Body of pancreas (tissue), 4 donors: ENCODE measurements at regions not wholly inside any gene's neighbourhood (a gene's known extent, or its start where the extent isn't known, plus 50 kb on each side); places are given as distances from the start of the nearest gene placed in this dataset.

Experiments used
- ATAC-seq: fragments of 150-250 bp; one replicate; pipeline ENCODE4 v1.9.1; 2016
- DNase-seq, 4 donors: peaks; one replicate each; pipeline ENCODE4 v3.0.0-alpha.2; 2019
- H3K27ac ChIP-seq, 4 donors: fragments of 200-600 bp; sonication (generic); 1 replicate in 3 of 4; 2 replicates in 1 of 4; pipeline versions ENCODE4 v1.5.1 to v1.6.1; 2016 to 2019; ENCODE audit warnings: mild to moderate bottlenecking in 1 of 4, mixed read lengths in 1 of 4, moderate library complexity in 1 of 4
- H3K27me3 ChIP-seq, 2 donors: fragments of 200-600 bp; sonication (generic); one replicate each; pipeline ENCODE4 v1.6.0; 2016; ENCODE audit warnings: mild to moderate bottlenecking in 1 of 2
- H3K36me3 ChIP-seq, 2 donors: fragments of 200-600 bp; sonication (generic); replicated peaks in 1 of 2; 2 replicates each; pipeline ENCODE4 v1.5.1; 2016; ENCODE audit warnings: low read depth in 2 of 2; ENCODE audit not compliant: insufficient read depth in 1 of 2
- H3K4me1 ChIP-seq: fragments of 200-600 bp; sonication (generic); one replicate; pipeline ENCODE4 v1.6.0; 2016
- H3K4me3 ChIP-seq, 2 donors: fragments of 200-600 bp; sonication (generic); 1 replicate in 1 of 2; 2 replicates in 1 of 2; pipeline ENCODE4 v1.5.1; 2016 to 2019
- H3K9me3 ChIP-seq, 3 donors: fragments of 200-600 bp; sonication (generic); 1 replicate in 2 of 3; 2 replicates in 1 of 3; pipeline ENCODE4 v1.5.1; 2016
- POLR2A ChIP-seq, 3 donors: fragments of 450-650 bp; IDR thresholded peaks; one replicate each; pipeline ENCODE4 v1.6.1; 2016; ENCODE audit warnings: antibody characterized with exemption in 3 of 3, mild to moderate bottlenecking in 2 of 3
- WGBS, 2 donors: methylation state at CpG; one replicate each; pipeline ENCODE4 v1.1.5; 2017; 5-methylcytosine and 5-hydroxymethylcytosine counted together
- intact Hi-C: fragments of 100-400 bp; cut with DNase I; formaldehyde crosslinking; loops from one replicate; pipeline ENCODE4 v1.15.1; 2023
- TF ChIP-seq, protein P1 (sequence below), 7 experiments: fragments of 450-650 bp in 4 of 7; fragments of 200-600 bp in 3 of 7; sonication (generic) in 3 of 7; IDR thresholded peaks; one replicate each; pipeline ENCODE4 v1.5.1; 2016 to 2019; ENCODE audit warnings: antibody characterized with exemption in 7 of 7

GRCh38 chr13:68358294-68358705 is 1128.2 kb upstream of the PCDH9 start:
- WGBS, 2 donors, result 51 to 69% methylated on average over 2 of the region's 2 CpGs
- TF ChIP-seq POLR2A (IDR thresholded peaks at IDR 0.05), result no peak
- TF ChIP-seq, protein P1, sequence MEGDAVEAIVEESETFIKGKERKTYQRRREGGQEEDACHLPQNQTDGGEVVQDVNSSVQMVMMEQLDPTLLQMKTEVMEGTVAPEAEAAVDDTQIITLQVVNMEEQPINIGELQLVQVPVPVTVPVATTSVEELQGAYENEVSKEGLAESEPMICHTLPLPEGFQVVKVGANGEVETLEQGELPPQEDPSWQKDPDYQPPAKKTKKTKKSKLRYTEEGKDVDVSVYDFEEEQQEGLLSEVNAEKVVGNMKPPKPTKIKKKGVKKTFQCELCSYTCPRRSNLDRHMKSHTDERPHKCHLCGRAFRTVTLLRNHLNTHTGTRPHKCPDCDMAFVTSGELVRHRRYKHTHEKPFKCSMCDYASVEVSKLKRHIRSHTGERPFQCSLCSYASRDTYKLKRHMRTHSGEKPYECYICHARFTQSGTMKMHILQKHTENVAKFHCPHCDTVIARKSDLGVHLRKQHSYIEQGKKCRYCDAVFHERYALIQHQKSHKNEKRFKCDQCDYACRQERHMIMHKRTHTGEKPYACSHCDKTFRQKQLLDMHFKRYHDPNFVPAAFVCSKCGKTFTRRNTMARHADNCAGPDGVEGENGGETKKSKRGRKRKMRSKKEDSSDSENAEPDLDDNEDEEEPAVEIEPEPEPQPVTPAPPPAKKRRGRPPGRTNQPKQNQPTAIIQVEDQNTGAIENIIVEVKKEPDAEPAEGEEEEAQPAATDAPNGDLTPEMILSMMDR (IDR thresholded peaks at IDR 0.05), result no peak
- ATAC-seq (no peak), DNase-seq (no peak)
- Histone ChIP-seq H3K36me3 (no peaks in the 10 kb centered on the region), H3K4me1 (no peaks in the 10 kb centered on the region), H3K9me3 (no peaks in the 10 kb centered on the region), H3K27ac (no peak overlapping the region), H3K27me3 (no peaks in the 10 kb centered on the region), H3K4me3 (no peak overlapping the region)
- intact Hi-C loops, result no loop called here

DNA sequence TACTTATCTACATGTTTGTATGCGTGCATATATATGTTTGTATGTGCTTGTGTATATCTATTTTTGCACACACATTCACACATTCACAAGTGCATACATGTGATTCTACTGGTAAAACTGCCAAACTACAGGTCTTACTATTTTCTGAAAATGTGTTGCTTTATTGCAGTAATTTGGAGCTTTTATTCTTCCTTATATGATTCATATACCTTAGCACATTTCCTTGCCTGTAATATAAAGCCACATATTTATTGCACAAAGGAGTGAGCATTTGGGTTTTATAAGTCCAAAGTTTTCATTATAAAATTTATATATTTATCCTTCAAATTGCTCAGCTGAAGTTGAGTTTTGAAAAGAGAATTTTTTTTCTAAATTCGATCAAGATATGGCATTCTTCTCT is 1120.4 kb upstream of the PCDH9 start:
- intact Hi-C loops, result no loop called here
- H3K9me3 ChIP-seq, result no peaks in the 10 kb centered on the region
- ATAC-seq (no peak), DNase-seq (no peak)
- no peak overlapping the region for H3K27ac ChIP-seq
- H3K36me3 ChIP-seq, result no peaks in the 10 kb centered on the region
- no peaks in the 10 kb centered on the region for H3K4me1 ChIP-seq
- WGBS, 2 donors, result 67 to 75% methylated on average over 2 of the region's 2 CpGs
- TF ChIP-seq POLR2A (IDR thresholded peaks at IDR 0.05), result no peak
- TF ChIP-seq, protein P1 (IDR thresholded peaks at IDR 0.05), result no peak
- no peaks in the 10 kb centered on the region for H3K27me3 ChIP-seq
- H3K4me3 ChIP-seq, result no peak overlapping the region

DNA sequence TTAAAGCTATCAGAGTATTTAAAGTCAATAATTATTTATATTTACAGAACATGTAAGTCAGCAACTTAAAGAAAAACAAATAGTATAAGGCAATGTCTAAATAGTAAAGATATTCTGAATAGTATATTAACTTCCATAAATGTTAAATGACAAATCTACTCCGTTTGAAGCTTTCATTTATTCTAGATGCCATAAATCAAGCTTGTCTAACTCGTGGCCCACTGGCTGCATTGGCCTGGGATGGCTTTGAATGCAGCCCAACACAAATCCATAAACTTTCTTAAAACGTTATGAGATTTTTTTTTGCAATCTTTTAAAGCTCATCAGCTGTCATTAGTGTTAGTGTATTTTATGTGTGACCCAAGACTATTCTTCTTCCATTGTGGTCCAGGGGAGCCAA is 1117.1 kb upstream of the PCDH9 start:
- DNase-seq (no peak), ATAC-seq (no peak)
- Histone ChIP-seq H3K9me3 (no peaks in the 10 kb centered on the region), H3K4me3 (no peak overlapping the region), H3K36me3 (no peaks in the 10 kb centered on the region), H3K27me3 (no peaks in the 10 kb centered on the region), H3K27ac (no peak overlapping the region), H3K4me1 (no peaks in the 10 kb centered on the region)
- TF ChIP-seq, protein P1 (IDR thresholded peaks at IDR 0.05), result no peak
- TF ChIP-seq POLR2A (IDR thresholded peaks at IDR 0.05), result no peak
- intact Hi-C loops, result no loop called here
- WGBS, 2 donors, result 16 to 18% methylated on average over 3 of the region's 3 CpGs

- DNase-seq (no peak), ATAC-seq (no peak)
- no peak for TF ChIP-seq POLR2A (IDR thresholded peaks at IDR 0.05)
- TF ChIP-seq, protein P1 (IDR thresholded peaks at IDR 0.05), result no peak
- Histone ChIP-seq H3K27ac (no peak overlapping the region), H3K27me3 (no peaks in the 10 kb centered on the region), H3K4me3 (no peak overlapping the region), H3K4me1 (no peaks in the 10 kb centered on the region), H3K36me3 (no peaks in the 10 kb centered on the region), H3K9me3 (no peaks in the 10 kb centered on the region)
- intact Hi-C loops, result no loop called here
- 22% methylated on average over 1 of the region's 1 CpG for WGBS, 2 donors
Measured at GRCh38 chr13:68345963-68346531, 1115.9 kb upstream of the PCDH9 start.

GRCh38 chr13:68323124-68323523 is 1093.0 kb upstream of the PCDH9 start:
- Histone ChIP-seq H3K27me3 (no peaks in the 10 kb centered on the region), H3K9me3 (peaks cover 0 to 3% (median 0%) of the 10 kb centered on the region in 3 donors), H3K4me3 (no peak overlapping the region), H3K36me3 (no peaks in the 10 kb centered on the region), H3K4me1 (no peaks in the 10 kb centered on the region), H3K27ac (no peak overlapping the region)
- TF ChIP-seq, protein P1 (IDR thresholded peaks at IDR 0.05), result no peak
- TF ChIP-seq POLR2A (IDR thresholded peaks at IDR 0.05), result no peak
- ATAC-seq (no peak), DNase-seq (no peak)
- 78% methylated on average over 2 of the region's 2 CpGs for WGBS, 2 donors
- intact Hi-C loops, result no loop called here
